HCT116 (cell line): ENCODE measurements at regions not wholly inside any gene's neighbourhood (a gene's known extent, or its start where the extent isn't known, plus 50 kb on each side); places are given as distances from the start of the nearest gene placed in this dataset.

Source experiments
- ATAC-seq: fragments of 200-7000 bp; cut with Tn5 transposase; 2 replicates; pipeline ENCODE4 v1.9.1; 2020; ENCODE audit warnings: mild to moderate bottlenecking, moderate library complexity
- BruUV-seq: library from RNA; stranded (reverse); fragments of 400-500 nt; replicated peaks from 2 replicates; lab custom pipeline; 2021; lab: Mats Ljungman, UMichigan
- CTCF ChIA-PET: fragments of 300-600 bp; sonication (Branson Sonifier 250); formaldehyde crosslinking; loops from one replicate; lab custom pipeline; 2021; ENCODE audit warnings: antibody characterized with exemption; lab: Charles Lee
- POLR2A ChIA-PET: fragments of 300-600, 350-600 bp; sonication (Branson Sonifier 250); formaldehyde crosslinking; loops from one replicate; lab custom pipeline; 2021; ENCODE audit warnings: antibody characterized with exemption; lab: Charles Lee
- RAD21 ChIA-PET, 2 experiments: fragments of 300-600 bp; sonication (Branson Sonifier 250); formaldehyde crosslinking; loops; one replicate each; lab custom pipeline; 2023; ENCODE audit warnings: low total read pairs in 2 of 2; ENCODE audit not compliant: uncharacterized antibody in 2 of 2, unreplicated experiment in 2 of 2, low non-redundant PET in 1 of 2; lab: Charles Lee
- DNase-seq: peaks from one replicate; pipeline ENCODE4 v3.0.0-alpha.2; 2010; ENCODE audit warnings: low read depth, low spot score
- H2AFZ ChIP-seq: fragments of 200-600 bp; shearing (Covaris generic), sonication (generic); 2 replicates; pipeline ENCODE4 v1.6.1; 2017; ENCODE audit warnings: low read depth, mixed run types, mixed read lengths, antibody characterized with exemption, low read length; ENCODE audit not compliant: poor library complexity, severe bottlenecking
- H3K27ac ChIP-seq: 2 replicates; pipeline ENCODE4 v1.5.1; 2012; ENCODE audit warnings: low read depth, low read length
- H3K27me3 ChIP-seq: fragments of 200-600 bp; sonication (generic); 2 replicates; pipeline ENCODE4 v1.6.1; 2016; ENCODE audit warnings: mixed run types, low read length, mixed read lengths; ENCODE audit not compliant: insufficient read depth
- H3K36me3 ChIP-seq, 2 experiments: fragments of 200-500 bp in 1 of 2; fragments of 200-600 bp in 1 of 2; sonication (Bioruptor generic) in 1 of 2; sonication (generic) in 1 of 2; 2 replicates each; pipeline versions ENCODE4 v1.5.1 to v1.6.1; 2014 to 2016; ENCODE audit warnings: low read length in 2 of 2, inconsistent platforms in 1 of 2, mixed read lengths in 1 of 2, mixed run types in 1 of 2; ENCODE audit not compliant: insufficient read depth in 2 of 2, control insufficient read depth in 1 of 2
- H3K4me1 ChIP-seq, 2 experiments: fragments of 200-600 bp in 1 of 2; sonication (generic) in 1 of 2; 2 replicates each; pipeline versions ENCODE4 v1.5.1 to v1.6.1; 2012 to 2017; ENCODE audit warnings: low read length in 2 of 2, inconsistent platforms in 1 of 2, mild to moderate bottlenecking in 1 of 2, mixed read lengths in 1 of 2, mixed run types in 1 of 2, moderate library complexity in 1 of 2; ENCODE audit not compliant: insufficient read depth in 2 of 2, control insufficient read depth in 1 of 2
- H3K4me2 ChIP-seq: fragments of 200-600 bp; sonication (generic); 2 replicates; pipeline ENCODE4 v1.6.1; 2017; ENCODE audit warnings: mixed run types, low read length, mixed read lengths
- H3K4me3 ChIP-seq, 2 experiments: fragments of 200-600 bp in 1 of 2; sonication (generic) in 1 of 2; replicated peaks in 1 of 2; 2 replicates each; pipeline ENCODE4 v1.5.1; 2011 to 2016; ENCODE audit warnings: low read length in 2 of 2, control low read depth in 1 of 2, low read depth in 1 of 2, mild to moderate bottlenecking in 1 of 2, mixed read lengths in 1 of 2, mixed run types in 1 of 2
- H3K79me2 ChIP-seq: fragments of 200-600 bp; sonication (generic); 2 replicates; pipeline ENCODE4 v1.6.1; 2017; ENCODE audit warnings: mild to moderate bottlenecking, mixed run types, low read length, moderate library complexity, mixed read lengths; ENCODE audit not compliant: insufficient read depth
- H3K9ac ChIP-seq: fragments of 200-600 bp; sonication (generic); 2 replicates; pipeline ENCODE4 v1.6.1; 2016; ENCODE audit warnings: low read length, mixed read lengths
- H3K9me2 ChIP-seq: fragments of 200-600 bp; sonication (generic), shearing (Covaris generic); 2 replicates; pipeline ENCODE4 v1.6.1; 2017; ENCODE audit warnings: mixed run types, mild to moderate bottlenecking, moderate library complexity; ENCODE audit not compliant: insufficient read depth
- H3K9me3 ChIP-seq, 2 experiments: fragments of 200-500 bp in 1 of 2; fragments of 200-600 bp in 1 of 2; sonication (Bioruptor generic) in 1 of 2; sonication (generic) in 1 of 2; 2 replicates each; pipeline ENCODE4 v1.6.1; 2014 to 2017; ENCODE audit warnings: low read length in 2 of 2, mixed read lengths in 2 of 2, inconsistent platforms in 1 of 2, low read depth in 1 of 2, mild to moderate bottlenecking in 1 of 2, mixed run types in 1 of 2, moderate library complexity in 1 of 2; ENCODE audit not compliant: control insufficient read depth in 1 of 2, insufficient read depth in 1 of 2
- H4K20me1 ChIP-seq: fragments of 200-600 bp; sonication (generic), shearing (Covaris generic); 2 replicates; pipeline ENCODE4 v1.6.1; 2017; ENCODE audit warnings: mixed run types, mild to moderate bottlenecking, moderate library complexity; ENCODE audit not compliant: insufficient read depth
- CBX3 ChIP-seq: IDR thresholded peaks from 2 replicates; pipeline ENCODE4 v1.6.1; 2012; ENCODE audit warnings: low read depth
- CEBPB ChIP-seq: IDR thresholded peaks from 2 replicates; pipeline ENCODE4 v1.6.1; 2012; ENCODE audit warnings: low read depth
- CTCF ChIP-seq, 3 experiments: fragments of 200-600 bp in 1 of 3; sonication (generic) in 1 of 3; IDR thresholded peaks in 2 of 3; conservative IDR thresholded peaks in 1 of 3; 2 replicates each; pipeline ENCODE4 v1.5.1; 2012 to 2017; ENCODE audit warnings: low read depth in 2 of 3, low read length in 2 of 3, antibody characterized with exemption in 1 of 3, borderline replicate concordance in 1 of 3, control low read depth in 1 of 3, mild to moderate bottlenecking in 1 of 3, mixed read lengths in 1 of 3, mixed run types in 1 of 3, moderate library complexity in 1 of 3; ENCODE audit not compliant: insufficient read depth in 1 of 3
- ELF1 ChIP-seq: IDR thresholded peaks from 2 replicates; pipeline ENCODE4 v1.6.1; 2012; ENCODE audit warnings: low read depth, borderline replicate concordance
- EZH2phosphoT487 ChIP-seq: fragments of 200-600 bp; IDR thresholded peaks from 2 replicates; pipeline ENCODE4 v1.6.1; 2018; ENCODE audit warnings: antibody characterized with exemption, borderline replicate concordance
- FOSL1 ChIP-seq: IDR thresholded peaks from 2 replicates; pipeline ENCODE4 v1.6.1; 2012; ENCODE audit warnings: low read depth
- POLR2A ChIP-seq: IDR thresholded peaks from 2 replicates; pipeline ENCODE4 v1.7.0; 2011; ENCODE audit warnings: borderline replicate concordance; ENCODE audit not compliant: insufficient read depth, insufficient read length; ENCODE audit errors: extremely low read depth
- POLR2AphosphoS5 ChIP-seq: IDR thresholded peaks from 2 replicates; pipeline ENCODE4 v1.6.1; 2011; ENCODE audit warnings: mild to moderate bottlenecking, low read depth, low read length, moderate library complexity
- RAD21 ChIP-seq: IDR thresholded peaks from 2 replicates; pipeline ENCODE4 v1.6.1; 2012; ENCODE audit warnings: low read depth, mild to moderate bottlenecking
- REST ChIP-seq: IDR thresholded peaks from 2 replicates; pipeline ENCODE4 v1.6.1; 2012; ENCODE audit warnings: low read depth
- SIN3A ChIP-seq: IDR thresholded peaks from 2 replicates; pipeline ENCODE4 v1.6.1; 2012; ENCODE audit warnings: low read depth
- SRF ChIP-seq: IDR thresholded peaks from 2 replicates; pipeline ENCODE4 v1.6.1; 2012; ENCODE audit warnings: low read depth
- ZBTB33 ChIP-seq: IDR thresholded peaks from 2 replicates; pipeline ENCODE4 v1.6.1; 2011; ENCODE audit warnings: mild to moderate bottlenecking, low read length, moderate library complexity; ENCODE audit not compliant: insufficient replicate concordance; ENCODE audit errors: extremely low read depth
- ZFX ChIP-seq: fragments of 450-650 bp; IDR thresholded peaks from 2 replicates; pipeline ENCODE4 v1.6.1; 2017
- ZNF274 ChIP-seq: fragments of 200-500 bp; sonication (Bioruptor generic); IDR thresholded peaks from 2 replicates; pipeline ENCODE4 v1.6.1; 2014; ENCODE audit warnings: mild to moderate bottlenecking, low read depth, low read length, inconsistent platforms
- intact Hi-C: fragments of 100-400 bp; cut with micrococcal nuclease; formaldehyde crosslinking; loops from 2 replicates; pipeline ENCODE4 v1.10.0; 2022

GRCh38 chr13:76222511-76222910, 586.4 kb downstream of the LMO7 start:
- POLR2A ChIA-PET: no interaction called here
- H3K9me3 ChIP-seq: no peaks in the 10 kb centered on the region
- no TSS peak for BruUV-seq
- no peak overlapping the region for H3K9ac ChIP-seq
- H3K36me3 ChIP-seq: no peaks in the 10 kb centered on the region
- H3K4me1 ChIP-seq: no peaks in the 10 kb centered on the region
- ATAC-seq: no peak
- TF ChIP-seq CEBPB (no peak), CBX3 (no peak), POLR2AphosphoS5 (no peak), FOSL1 (no peak)
- no peak overlapping the region for H3K27ac ChIP-seq
- no peaks in the 10 kb centered on the region for H3K27me3 ChIP-seq
- H3K9me2 ChIP-seq: no peaks in the 10 kb centered on the region
- no peaks in the 10 kb centered on the region for H3K79me2 ChIP-seq
- RAD21 ChIA-PET: no interaction called here
- intact Hi-C loops: no loop called here
- no peak overlapping the region for H3K4me2 ChIP-seq
- CTCF ChIA-PET: no interaction called here
- no peak overlapping the region for H3K4me3 ChIP-seq
- H2AFZ ChIP-seq: no peak overlapping the region
- no peak for DNase-seq
- H4K20me1 ChIP-seq: no peaks in the 10 kb centered on the region

- Histone ChIP-seq H4K20me1 (no peaks in the 10 kb centered on the region), H3K9ac (no peak overlapping the region), H3K9me3 (no peaks in the 10 kb centered on the region), H3K79me2 (no peaks in the 10 kb centered on the region)
- CTCF ChIA-PET: no interaction called here
- intact Hi-C loops: no loop called here
- BruUV-seq: no TSS peak
- ATAC-seq: no peak
- no peak for TF ChIP-seq CEBPB
- no peak for TF ChIP-seq ELF1
- no peak for TF ChIP-seq EZH2phosphoT487
- no peak for TF ChIP-seq ZNF274
- no peak for TF ChIP-seq FOSL1
- no peak for TF ChIP-seq REST
- no peak for TF ChIP-seq CTCF (IDR thresholded peaks at IDR 0.05 in 2 of 3, conservative IDR thresholded peaks at IDR 0.05 in 1 of 3; ENCODE audit: borderline replicate concordance in 1 of 3, insufficient read depth in 1 of 3, low read depth in 2 of 3, low read length in 2 of 3)
- no peak for TF ChIP-seq RAD21
- TF ChIP-seq POLR2A: no peak
- TF ChIP-seq SRF: no peak
- no peak for TF ChIP-seq ZBTB33
- no peak for TF ChIP-seq ZFX
- TF ChIP-seq SIN3A: no peak
- no peak for TF ChIP-seq CBX3
- TF ChIP-seq, all 23 proteins: peak for 0
- RAD21 ChIA-PET: no interaction called here
- H3K9me2 ChIP-seq: no peaks in the 10 kb centered on the region
- no peaks in the 10 kb centered on the region for H3K27me3 ChIP-seq
- no peaks in the 10 kb centered on the region for H3K4me1 ChIP-seq
- no peak overlapping the region for H3K4me3 ChIP-seq
- no peak for DNase-seq
- H3K4me2 ChIP-seq: no peak overlapping the region
- H3K27ac ChIP-seq: no peak overlapping the region
- H3K36me3 ChIP-seq: no peaks in the 10 kb centered on the region
- POLR2A ChIA-PET: no interaction called here
- H2AFZ ChIP-seq: no peak overlapping the region
These were observed 580.6 kb downstream of the LMO7 start for GRCh38 chr13:76216729-76217128.
